H1 (cell line): ENCODE measurements at regions not wholly inside any gene's neighbourhood (a gene's known extent, or its start where the extent isn't known, plus 50 kb on each side); places are given as distances from the start of the nearest gene placed in this dataset.
"Not testable (repeated sequence)": the region's sequence is repeated elsewhere in the genome, so short reads cannot be mapped to it uniquely, and the experiment has no call there.

Source experiments
- ASH2L ChIP-seq: fragments of 200-600, 300-600 bp; sonication (generic); IDR thresholded peaks from one replicate; pipeline ENCODE4 v1.7.1; 2017; ENCODE audit warnings: low read length
- CTCF ChIP-seq, 3 experiments: IDR thresholded peaks; 1 replicate in 2 of 3; 2 replicates in 1 of 3; pipeline versions ENCODE4 v1.5.1 to v1.6.1; 2011; ENCODE audit warnings: low read length in 3 of 3, mild to moderate bottlenecking in 3 of 3, inconsistent platforms in 2 of 3, low read depth in 1 of 3, moderate library complexity in 1 of 3; ENCODE audit not compliant: insufficient read depth in 1 of 3; ENCODE audit errors: control extremely low read depth in 1 of 3
- EZH2 ChIP-seq: fragments of 200-600 bp; sonication (generic); IDR thresholded peaks from 2 replicates; pipeline ENCODE4 v1.7.1; 2012; ENCODE audit warnings: low read depth, mild to moderate bottlenecking, moderate library complexity, low read length, inconsistent platforms; ENCODE audit not compliant: severe bottlenecking
- GTF2F1 ChIP-seq: IDR thresholded peaks from 2 replicates; pipeline ENCODE4 v1.6.1; 2012; ENCODE audit warnings: low read depth, low read length, improper control_type of control experiment, borderline replicate concordance
- RFX5 ChIP-seq: IDR thresholded peaks from 2 replicates; pipeline ENCODE4 v1.6.1; 2011; ENCODE audit warnings: low read depth, low read length, improper control_type of control experiment, borderline replicate concordance

DNA sequence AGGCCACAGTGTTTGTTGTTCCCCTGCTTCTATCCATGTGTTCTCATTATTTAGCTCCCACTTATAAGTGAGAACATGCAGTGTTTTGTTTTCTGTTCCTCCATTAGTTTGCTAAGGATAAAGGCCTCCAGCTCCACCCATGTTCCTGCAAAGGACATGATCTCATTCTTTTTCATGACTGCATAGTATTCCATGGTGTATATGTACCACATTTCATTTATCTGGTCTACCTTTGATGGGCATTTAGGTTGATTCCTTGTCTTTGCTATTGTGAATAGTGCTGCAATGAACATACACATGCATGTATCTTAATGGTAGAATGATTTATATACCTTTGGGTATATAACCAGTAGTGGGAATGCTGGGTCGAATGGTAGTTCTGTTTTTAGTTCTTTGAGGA lies 62.5 kb upstream of the HSPB3 start:
- TF ChIP-seq CTCF (IDR thresholded peaks at IDR 0.05; ENCODE audit: control extremely low read depth in 1 of 3, insufficient read depth in 1 of 3, low read depth in 1 of 3, low read length in 3 of 3); EZH2; ASH2L; GTF2F1; RFX5: not testable (repeated sequence)
